GM23338 (cell line): ENCODE measurements at regions not wholly inside any gene's neighbourhood (a gene's known extent, or its start where the extent isn't known, plus 50 kb on each side); places are given as distances from the start of the nearest gene placed in this dataset.

Source experiments
- ATAC-seq: fragments of 200-7000 bp; cut with Tn5 transposase; 3 replicates; pipeline ENCODE4 v1.9.1; 2020
- DNase-seq: peaks from one replicate; pipeline ENCODE4 v3.0.0-alpha.2; 2015; ENCODE audit warnings: low spot score
- H2AFZ ChIP-seq: fragments of 200-600 bp; sonication (generic); 2 replicates; pipeline ENCODE4 v1.8.0; 2016; ENCODE audit warnings: antibody characterized with exemption, mild to moderate bottlenecking, moderate library complexity
- H3F3A ChIP-seq: fragments of 200-600 bp; sonication (generic); replicated peaks from 2 replicates; pipeline ENCODE4 v1.8.0; 2017; ENCODE audit warnings: antibody characterized with exemption, mixed run types, low read depth
- H3K27ac ChIP-seq: fragments of 200-600 bp; sonication (generic); 2 replicates; pipeline ENCODE4 v1.6.1; 2016; ENCODE audit warnings: low read depth
- H3K27me3 ChIP-seq: fragments of 200-600 bp; sonication (generic); 2 replicates; pipeline ENCODE4 v1.8.0; 2016; ENCODE audit warnings: mild to moderate bottlenecking, mixed run types, moderate library complexity; ENCODE audit not compliant: insufficient read depth
- H3K36me3 ChIP-seq: fragments of 200-600 bp; sonication (generic); 2 replicates; pipeline ENCODE4 v1.8.0; 2016; ENCODE audit warnings: mild to moderate bottlenecking; ENCODE audit not compliant: insufficient read depth
- H3K4me1 ChIP-seq: fragments of 200-600 bp; sonication (generic); 2 replicates; pipeline ENCODE4 v1.8.0; 2016; ENCODE audit warnings: mild to moderate bottlenecking, moderate library complexity; ENCODE audit not compliant: insufficient read depth
- H3K4me2 ChIP-seq: fragments of 200-600 bp; sonication (generic); 2 replicates; pipeline ENCODE4 v1.7.1; 2017; ENCODE audit warnings: mixed run types
- H3K4me3 ChIP-seq: fragments of 200-600 bp; sonication (generic); 2 replicates; pipeline ENCODE4 v1.6.1; 2016; ENCODE audit warnings: mixed run types
- H3K79me2 ChIP-seq: fragments of 200-600 bp; sonication (generic); replicated peaks from 2 replicates; pipeline ENCODE4 v1.8.0; 2017; ENCODE audit warnings: mild to moderate bottlenecking; ENCODE audit not compliant: insufficient read depth
- H3K9me2 ChIP-seq: fragments of 200-600 bp; sonication (generic); 2 replicates; pipeline ENCODE4 v1.8.0; 2017; ENCODE audit not compliant: insufficient read depth
- H4K20me1 ChIP-seq: fragments of 200-600 bp; sonication (generic); replicated peaks from 2 replicates; pipeline ENCODE4 v1.8.0; 2017; ENCODE audit warnings: mild to moderate bottlenecking; ENCODE audit not compliant: insufficient read depth
- H3K27ac Mint-ChIP-seq: 2 replicates; pipeline ENCODE4 v1.8.0; 2020; ENCODE audit warnings: inconsistent platforms, mild to moderate bottlenecking, moderate library complexity, mixed read lengths
- H3K27me3 Mint-ChIP-seq: 3 replicates; pipeline ENCODE4 v1.8.0; 2022; ENCODE audit warnings: low read depth, mild to moderate bottlenecking, moderate library complexity, mixed read lengths, inconsistent platforms; ENCODE audit not compliant: insufficient read depth, poor library complexity
- H3K36me3 Mint-ChIP-seq: 3 replicates; pipeline ENCODE4 v1.8.0; 2021; ENCODE audit warnings: low read depth, mild to moderate bottlenecking, inconsistent platforms, moderate library complexity, mixed read lengths
- H3K4me1 Mint-ChIP-seq: 3 replicates; pipeline ENCODE4 v1.8.0; 2020; ENCODE audit warnings: mild to moderate bottlenecking, inconsistent platforms, mixed read lengths
- H3K4me3 Mint-ChIP-seq: 3 replicates; pipeline ENCODE4 v1.8.0; 2021; ENCODE audit warnings: moderate library complexity, mild to moderate bottlenecking, inconsistent platforms, mixed read lengths
- H3K9me3 Mint-ChIP-seq: 3 replicates; pipeline ENCODE4 v1.8.0; 2020; ENCODE audit warnings: moderate library complexity, mild to moderate bottlenecking, inconsistent platforms, mixed read lengths
- CREB1 ChIP-seq: fragments of 250-450 bp; sonication (Bioruptor Pico); IDR thresholded peaks from 2 replicates; pipeline ENCODE4 v1.5.0; 2020; ENCODE audit warnings: low read depth, mild to moderate bottlenecking, moderate library complexity
- CTCF ChIP-seq, 2 experiments: fragments of 200-600 bp in 1 of 2; sonication (generic) in 1 of 2; conservative IDR thresholded peaks; 2 replicates each; pipeline versions ENCODE4 v1.5.1 to v1.6.1; 2016 to 2017; ENCODE audit warnings: antibody characterized with exemption in 2 of 2, low read depth in 2 of 2, mild to moderate bottlenecking in 2 of 2, moderate library complexity in 1 of 2
- POLR2AphosphoS5 ChIP-seq: IDR thresholded peaks from 2 replicates; pipeline ENCODE4 v1.6.1; 2016; ENCODE audit warnings: antibody characterized with exemption, low read depth
- REST ChIP-seq: IDR thresholded peaks from one replicate; pipeline ENCODE4 v1.6.1; 2018; ENCODE audit warnings: antibody characterized with exemption; ENCODE audit not compliant: unreplicated experiment
- STAT1 ChIP-seq: IDR thresholded peaks from one replicate; pipeline ENCODE4 v1.6.1; 2016; ENCODE audit warnings: antibody characterized with exemption; ENCODE audit not compliant: unreplicated experiment
- ZNF114 ChIP-seq: fragments of 250-450 bp; sonication (Bioruptor Pico); IDR thresholded peaks from 2 replicates; pipeline ENCODE4 v1.5.0; 2020; ENCODE audit warnings: mild to moderate bottlenecking, moderate library complexity
- ZNF331 ChIP-seq: fragments of 250-450 bp; sonication (Bioruptor Pico); IDR thresholded peaks from 2 replicates; pipeline ENCODE4 v1.5.0; 2020; ENCODE audit warnings: low read depth, mild to moderate bottlenecking, moderate library complexity
- ZNF462 ChIP-seq: fragments of 250-450 bp; sonication (Bioruptor Pico); IDR thresholded peaks from 2 replicates; pipeline ENCODE4 v1.5.0; 2020; ENCODE audit warnings: mild to moderate bottlenecking, moderate library complexity

- no peaks in the 10 kb centered on the region for H3F3A ChIP-seq
- no peak overlapping the region for H2AFZ ChIP-seq
These were observed 233.2 kb downstream of the RPS24 start for GRCh38 chr10:78266741-78267469.

GRCh38 chr10:78267598-78267997, 233.9 kb downstream of the RPS24 start:
- H3K4me1 Mint-ChIP-seq = no peaks in the 10 kb centered on the region
- H3K27ac ChIP-seq = no peak overlapping the region
- H3K36me3 ChIP-seq = no peaks in the 10 kb centered on the region
- H4K20me1 ChIP-seq = no peaks in the 10 kb centered on the region
- no peak overlapping the region for H3K4me3 ChIP-seq
- DNase-seq (no peak), ATAC-seq (no peak)
- peaks cover 9% of the 10 kb centered on the region for H3K27me3 Mint-ChIP-seq
- peaks cover 3% of the 10 kb centered on the region; the same call in 1 of the 3 replicates for H3K9me3 Mint-ChIP-seq
- no peaks in the 10 kb centered on the region for H3K36me3 Mint-ChIP-seq
- no peaks in the 10 kb centered on the region for H3K4me1 ChIP-seq
- H3F3A ChIP-seq = no peaks in the 10 kb centered on the region
- H3K27ac Mint-ChIP-seq = no peak overlapping the region
- H3K79me2 ChIP-seq = no peaks in the 10 kb centered on the region
- H3K27me3 ChIP-seq = no peaks in the 10 kb centered on the region
- H3K4me2 ChIP-seq = no peak overlapping the region
- no peaks in the 10 kb centered on the region for H3K9me2 ChIP-seq
- H2AFZ ChIP-seq = no peak overlapping the region
- H3K4me3 Mint-ChIP-seq = no peak overlapping the region
- no peak for TF ChIP-seq ZNF331 (CRISPR knock-in tag)
- no peak for TF ChIP-seq POLR2AphosphoS5
- TF ChIP-seq ZNF462 (CRISPR knock-in tag) = no peak
- TF ChIP-seq REST = no peak
- TF ChIP-seq STAT1 = no peak

More at GRCh38 chr10:78266741-78267469, 233.2 kb downstream of the RPS24 start:
- TF ChIP-seq CREB1 (no peak), ZNF114 (CRISPR knock-in tag) (no peak), CTCF (conservative IDR thresholded peaks at IDR 0.05; ENCODE audit: low read depth in 2 of 2) (no peak)
- peaks cover 3% of the 10 kb centered on the region; the same call in 1 of the 3 replicates for H3K9me3 Mint-ChIP-seq
- DNase-seq = no peak
- Histone ChIP-seq H3K9me2 (no peaks in the 10 kb centered on the region), H3K79me2 (no peaks in the 10 kb centered on the region), H3K27ac (no peak overlapping the region), H3K4me3 (no peak overlapping the region), H3K27me3 (no peaks in the 10 kb centered on the region), H3K4me2 (no peak overlapping the region), H4K20me1 (no peaks in the 10 kb centered on the region), H3K36me3 (no peaks in the 10 kb centered on the region), H3K4me1 (no peaks in the 10 kb centered on the region)
- peaks cover 9% of the 10 kb centered on the region for H3K27me3 Mint-ChIP-seq
- H3K4me1 Mint-ChIP-seq = no peaks in the 10 kb centered on the region
- H3K27ac Mint-ChIP-seq = no peak overlapping the region
- ATAC-seq = no peak
- no peaks in the 10 kb centered on the region for H3K36me3 Mint-ChIP-seq
- H3K4me3 Mint-ChIP-seq = no peak overlapping the region
